Testis (tissue), 2 donors: ENCODE measurements at regions not wholly inside any gene's neighbourhood (a gene's known extent, or its start where the extent isn't known, plus 50 kb on each side); places are given as distances from the start of the nearest gene placed in this dataset.
"Not testable (repeated sequence)": the region's sequence is repeated elsewhere in the genome, so short reads cannot be mapped to it uniquely, and the experiment has no call there.

Source experiments
- POLR2A ChIP-seq: fragments of 450-650 bp; IDR thresholded peaks from one replicate; pipeline ENCODE4 v1.6.1; 2017; ENCODE audit warnings: antibody characterized with exemption, mild to moderate bottlenecking, moderate library complexity
- TF ChIP-seq, protein P1 (sequence below), 3 experiments: fragments of 450-650 bp in 2 of 3; fragments of 200-600 bp in 1 of 3; sonication (generic) in 1 of 3; IDR thresholded peaks; one replicate each; pipeline ENCODE4 v1.5.1; 2016 to 2019; ENCODE audit warnings: antibody characterized with exemption in 3 of 3, mild to moderate bottlenecking in 2 of 3, moderate library complexity in 1 of 3

DNA sequence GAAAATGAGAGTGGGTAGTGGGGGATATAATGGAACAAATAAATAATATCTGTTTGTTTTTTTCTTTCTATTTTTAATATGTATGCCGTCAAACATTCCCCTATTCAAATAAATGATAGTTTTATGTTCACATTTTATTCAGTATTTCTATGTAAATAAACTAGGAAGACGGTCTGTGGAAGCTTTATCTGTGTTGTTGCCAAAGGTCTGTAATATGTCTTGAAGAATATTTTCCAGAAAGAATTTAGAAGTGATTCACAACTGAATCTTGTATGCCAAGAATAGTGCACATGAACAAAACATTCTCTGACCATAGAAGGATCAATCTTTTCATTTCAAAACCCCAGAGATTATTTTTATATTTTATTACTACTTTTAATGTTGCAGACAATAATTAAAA, 683.1 kb upstream of the DEFB115 start:
- not testable (repeated sequence) for TF ChIP-seq POLR2A
- TF ChIP-seq, protein P1, sequence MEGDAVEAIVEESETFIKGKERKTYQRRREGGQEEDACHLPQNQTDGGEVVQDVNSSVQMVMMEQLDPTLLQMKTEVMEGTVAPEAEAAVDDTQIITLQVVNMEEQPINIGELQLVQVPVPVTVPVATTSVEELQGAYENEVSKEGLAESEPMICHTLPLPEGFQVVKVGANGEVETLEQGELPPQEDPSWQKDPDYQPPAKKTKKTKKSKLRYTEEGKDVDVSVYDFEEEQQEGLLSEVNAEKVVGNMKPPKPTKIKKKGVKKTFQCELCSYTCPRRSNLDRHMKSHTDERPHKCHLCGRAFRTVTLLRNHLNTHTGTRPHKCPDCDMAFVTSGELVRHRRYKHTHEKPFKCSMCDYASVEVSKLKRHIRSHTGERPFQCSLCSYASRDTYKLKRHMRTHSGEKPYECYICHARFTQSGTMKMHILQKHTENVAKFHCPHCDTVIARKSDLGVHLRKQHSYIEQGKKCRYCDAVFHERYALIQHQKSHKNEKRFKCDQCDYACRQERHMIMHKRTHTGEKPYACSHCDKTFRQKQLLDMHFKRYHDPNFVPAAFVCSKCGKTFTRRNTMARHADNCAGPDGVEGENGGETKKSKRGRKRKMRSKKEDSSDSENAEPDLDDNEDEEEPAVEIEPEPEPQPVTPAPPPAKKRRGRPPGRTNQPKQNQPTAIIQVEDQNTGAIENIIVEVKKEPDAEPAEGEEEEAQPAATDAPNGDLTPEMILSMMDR (IDR thresholded peaks at IDR 0.05) = not testable (repeated sequence)
